Upper lobe of left lung (tissue), 6 donors: ENCODE measurements at regions not wholly inside any gene's neighbourhood (a gene's known extent, or its start where the extent isn't known, plus 50 kb on each side); places are given as distances from the start of the nearest gene placed in this dataset.
"Not testable (repeated sequence)": the region's sequence is repeated elsewhere in the genome, so short reads cannot be mapped to it uniquely, and the experiment has no call there.

ENCODE experiments used
- ATAC-seq, 2 donors: fragments of 200-7000 bp; cut with Tn5 transposase; one replicate each; pipeline ENCODE4 v1.9.1; 2022; ENCODE audit warnings: mild to moderate bottlenecking in 2 of 2, moderate library complexity in 2 of 2; ENCODE audit not compliant: low FRiP score in 2 of 2
- DNase-seq, 2 donors: peaks; one replicate each; pipeline ENCODE4 v3.0.0-alpha.2; 2019 to 2020
- H3K27ac ChIP-seq, 4 donors: fragments of 200-600 bp; sonication (generic); one replicate each; pipeline ENCODE4 v1.5.1; 2016 to 2019
- H3K27me3 ChIP-seq, 4 donors: fragments of 200-600 bp; sonication (generic); one replicate each; pipeline ENCODE4 v1.5.1; 2017 to 2019
- H3K36me3 ChIP-seq, 4 donors: fragments of 200-600 bp; sonication (generic); one replicate each; pipeline ENCODE4 v1.5.1; 2016 to 2019
- H3K4me1 ChIP-seq, 4 donors: fragments of 200-600 bp; sonication (generic); one replicate each; pipeline ENCODE4 v1.5.1; 2018 to 2019
- H3K4me3 ChIP-seq, 4 donors: fragments of 200-600 bp; sonication (generic); one replicate each; pipeline ENCODE4 v1.5.1; 2017 to 2019; ENCODE audit warnings: mild to moderate bottlenecking in 2 of 4, moderate library complexity in 1 of 4
- H3K9me3 ChIP-seq, 4 donors: fragments of 200-600 bp; sonication (generic); one replicate each; pipeline ENCODE4 v1.5.1; 2018 to 2019
- CTCF ChIP-seq, 6 experiments: fragments of 450-650 bp in 4 of 6; fragments of 200-600 bp in 2 of 6; sonication (generic) in 2 of 6; IDR thresholded peaks; one replicate each; pipeline ENCODE4 v1.5.1; 2016 to 2019; ENCODE audit warnings: antibody characterized with exemption in 6 of 6
- EP300 ChIP-seq, 4 donors: sonication (generic); formaldehyde crosslinking; IDR thresholded peaks; one replicate each; pipeline ENCODE4 v1.5.1; 2017; ENCODE audit warnings: antibody characterized with exemption in 4 of 4, control low read depth in 2 of 4
- POLR2A ChIP-seq, 4 donors: fragments of 450-650 bp; IDR thresholded peaks; one replicate each; pipeline ENCODE4 v1.5.1; 2016 to 2017; ENCODE audit warnings: antibody characterized with exemption in 4 of 4, mild to moderate bottlenecking in 2 of 4
- POLR2AphosphoS5 ChIP-seq, 2 donors: sonication (generic); formaldehyde crosslinking; IDR thresholded peaks; one replicate each; pipeline ENCODE4 v1.5.1; 2017; ENCODE audit warnings: antibody characterized with exemption in 2 of 2
- WGBS, 2 donors: methylation state at CpG; one replicate each; pipeline ENCODE4 v1.1.5; 2017 to 2018; 5-methylcytosine and 5-hydroxymethylcytosine counted together
- small RNA-seq, 4 donors: library from RNA; depleted of rRNA; stranded (forward); fragments of <200 nt; gene quantifications; one replicate each; pipeline ENCODE3, GENCODE V24; 2016
- donor health status: DM: no; HTN: no; CAD: no; lungs with moderate emphysema.
- donor health status: DM: no; HTN: yes; CAD: no; lungs with severe emphysema.

DNA sequence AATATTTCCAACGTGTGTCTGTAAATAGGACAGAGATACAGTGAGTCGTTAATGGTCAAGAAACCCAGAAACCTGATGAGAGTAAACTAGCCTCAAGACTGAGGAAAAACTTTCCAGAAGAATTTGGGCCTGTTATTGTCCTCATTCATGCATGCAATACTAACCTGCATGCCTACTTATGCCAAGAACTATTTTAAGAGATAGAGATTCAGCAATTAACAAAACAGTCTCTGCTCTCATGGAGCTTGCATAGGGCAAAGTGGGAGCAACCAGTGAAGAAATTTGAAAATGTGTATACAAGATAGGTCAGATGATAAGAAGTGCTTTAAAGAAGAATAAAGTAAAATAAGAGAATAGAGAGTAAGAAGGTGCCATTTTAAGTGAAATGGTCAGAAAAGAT, 66.1 kb upstream of the FRG1 start:
- DNase-seq (no peak), ATAC-seq (no peak)
- WGBS, 2 donors = 88 to 93% methylated on average over 2 of the region's 2 CpGs

DNA sequence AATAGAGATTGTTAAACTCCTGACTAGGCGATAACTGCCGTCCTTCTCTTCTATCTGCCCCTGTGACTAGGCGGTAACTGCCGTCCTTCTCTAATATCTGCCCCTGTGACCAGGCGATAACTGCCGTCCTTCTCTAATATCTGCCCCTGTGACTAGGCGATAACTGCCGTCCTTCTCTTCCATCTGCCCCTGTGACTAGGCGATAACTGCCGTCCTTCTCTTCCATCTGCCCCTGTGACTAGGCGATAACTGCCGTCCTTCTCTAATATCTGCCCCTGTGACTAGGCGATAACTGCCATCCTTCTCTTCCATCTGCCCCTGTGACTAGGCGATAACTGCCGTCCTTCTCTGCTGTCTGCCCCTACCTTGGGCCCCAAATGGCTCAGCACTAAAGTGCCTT, 59.5 kb upstream of the FRG1 start:
- H3K4me3 ChIP-seq, ATAC-seq, H3K36me3 ChIP-seq, H3K27ac ChIP-seq, H3K27me3 ChIP-seq, H3K4me1 ChIP-seq, H3K9me3 ChIP-seq: not testable (repeated sequence)
- WGBS, 2 donors = 91 to 92% methylated on average over 15 of the region's 15 CpGs
- DNase-seq = peak in 1 of 2 donors; percentile 33

More for the DNA sequence above, 66.1 kb upstream of the FRG1 start:
- Histone ChIP-seq H3K9me3 (no peaks in the 10 kb centered on the region), H3K4me1 (no peaks in the 10 kb centered on the region), H3K4me3 (no peak overlapping the region), H3K27ac (no peak overlapping the region), H3K27me3 (no peaks in the 10 kb centered on the region), H3K36me3 (no peaks in the 10 kb centered on the region)
- TF ChIP-seq POLR2A (IDR thresholded peaks at IDR 0.05) = no peak
- TF ChIP-seq CTCF (IDR thresholded peaks at IDR 0.05) = no peak
- TF ChIP-seq POLR2AphosphoS5 (IDR thresholded peaks at IDR 0.05) = no peak
- TF ChIP-seq EP300 (IDR thresholded peaks at IDR 0.05) = no peak

DNA sequence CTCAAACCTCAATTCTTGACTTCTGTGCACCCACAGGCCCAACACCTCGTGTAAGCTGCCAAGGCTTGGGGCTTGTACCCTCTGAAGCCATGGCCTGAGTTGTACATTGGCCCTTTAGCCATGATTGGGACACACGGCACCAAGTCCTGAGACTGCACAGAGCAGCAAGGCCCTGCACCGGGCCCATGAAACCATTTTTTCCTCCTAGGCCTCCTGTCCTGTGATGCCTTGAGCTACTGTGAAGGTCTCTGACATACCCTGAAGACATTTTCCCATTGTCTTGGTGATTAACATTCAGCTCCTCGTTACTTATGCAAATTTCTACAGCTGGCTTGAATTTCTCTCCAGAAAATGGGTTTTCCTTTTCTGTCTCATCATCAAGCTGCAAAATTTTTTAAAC, 52.3 kb upstream of the FRG1 start:
- not testable (repeated sequence) for H3K36me3 ChIP-seq, H3K4me1 ChIP-seq, H3K4me3 ChIP-seq, H3K27me3 ChIP-seq, ATAC-seq, H3K9me3 ChIP-seq, DNase-seq, H3K27ac ChIP-seq
- 76 to 85% methylated on average over 4 of the region's 4 CpGs for WGBS, 2 donors

Small RNAs in the stretch of these regions (small RNA-seq; reads per million reads assigned to genes)
- gene RNU1-51P = 0 reads per million in 4 donors
- gene RNU7-192P = 0 reads per million in 4 donors
